ENCODE measurements at regions not wholly inside any gene's neighbourhood (a gene's known extent, or its start where the extent isn't known, plus 50 kb on each side); places are given as distances from the start of the nearest gene placed in this dataset.

DNA sequence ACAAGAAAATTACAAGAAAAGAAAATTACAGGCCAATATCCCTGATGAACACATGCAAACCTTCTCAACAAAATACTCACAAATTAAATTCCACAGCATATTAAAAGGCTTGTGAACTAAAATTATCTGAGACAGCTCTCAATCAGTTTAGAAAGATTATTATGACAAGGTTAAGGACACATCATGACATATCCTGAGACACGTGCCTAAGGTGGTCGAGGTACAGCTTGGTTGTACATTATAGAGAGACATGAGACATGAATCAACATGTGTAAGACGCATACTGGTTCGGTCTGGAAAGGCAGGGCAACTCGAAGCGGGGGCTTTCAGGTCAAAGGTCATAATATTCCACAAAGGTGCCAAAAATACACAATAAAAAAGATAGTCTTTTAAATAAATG lies 598.3 kb upstream of the REG3G start:
- no peak for DNase-seq (ENCODE audit: low spot score)
- H3K36me3 ChIP-seq (ENCODE audit: low read depth), result no peaks in the 10 kb centered on the region
- no peaks in the 10 kb centered on the region for H3K4me1 ChIP-seq (ENCODE audit: insufficient read depth, poor library complexity, severe bottlenecking)
- TF ChIP-seq, protein P1, sequence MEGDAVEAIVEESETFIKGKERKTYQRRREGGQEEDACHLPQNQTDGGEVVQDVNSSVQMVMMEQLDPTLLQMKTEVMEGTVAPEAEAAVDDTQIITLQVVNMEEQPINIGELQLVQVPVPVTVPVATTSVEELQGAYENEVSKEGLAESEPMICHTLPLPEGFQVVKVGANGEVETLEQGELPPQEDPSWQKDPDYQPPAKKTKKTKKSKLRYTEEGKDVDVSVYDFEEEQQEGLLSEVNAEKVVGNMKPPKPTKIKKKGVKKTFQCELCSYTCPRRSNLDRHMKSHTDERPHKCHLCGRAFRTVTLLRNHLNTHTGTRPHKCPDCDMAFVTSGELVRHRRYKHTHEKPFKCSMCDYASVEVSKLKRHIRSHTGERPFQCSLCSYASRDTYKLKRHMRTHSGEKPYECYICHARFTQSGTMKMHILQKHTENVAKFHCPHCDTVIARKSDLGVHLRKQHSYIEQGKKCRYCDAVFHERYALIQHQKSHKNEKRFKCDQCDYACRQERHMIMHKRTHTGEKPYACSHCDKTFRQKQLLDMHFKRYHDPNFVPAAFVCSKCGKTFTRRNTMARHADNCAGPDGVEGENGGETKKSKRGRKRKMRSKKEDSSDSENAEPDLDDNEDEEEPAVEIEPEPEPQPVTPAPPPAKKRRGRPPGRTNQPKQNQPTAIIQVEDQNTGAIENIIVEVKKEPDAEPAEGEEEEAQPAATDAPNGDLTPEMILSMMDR (IDR thresholded peaks at IDR 0.05; ENCODE audit: poor library complexity, severe bottlenecking), result no peak
- H3K9me3 ChIP-seq (ENCODE audit: severe bottlenecking), result no peaks in the 10 kb centered on the region
- no peak overlapping the region for H3K27ac ChIP-seq (ENCODE audit: poor library complexity, severe bottlenecking)
- no peak overlapping the region for H3K4me3 ChIP-seq (ENCODE audit: severe bottlenecking)
- H3K27me3 ChIP-seq (ENCODE audit: insufficient read depth, poor library complexity, severe bottlenecking), result no peaks in the 10 kb centered on the region
- ATAC-seq (ENCODE audit: low read depth), result no peak

DNA sequence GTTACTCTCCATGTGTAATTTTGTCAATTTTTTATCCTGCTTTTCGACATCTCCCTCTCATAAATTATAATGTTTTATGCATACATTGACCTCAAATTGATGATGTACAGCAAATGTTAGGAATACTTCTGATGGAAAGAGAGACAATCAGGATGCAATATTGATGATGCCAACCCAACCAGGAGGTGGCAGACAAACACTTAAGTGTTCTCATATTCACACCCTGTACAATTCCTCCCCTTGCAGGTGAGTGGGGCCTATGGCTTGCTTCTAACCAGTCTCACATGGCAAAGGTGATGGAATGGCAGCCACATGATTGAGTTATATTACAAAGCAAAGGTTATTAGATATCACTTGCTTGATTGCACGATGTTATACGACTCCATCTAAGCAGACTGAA lies 594.3 kb upstream of the REG3G start:
- no peak overlapping the region for H3K27ac ChIP-seq (ENCODE audit: poor library complexity, severe bottlenecking)
- no peaks in the 10 kb centered on the region for H3K27me3 ChIP-seq (ENCODE audit: insufficient read depth, poor library complexity, severe bottlenecking)
- ATAC-seq (ENCODE audit: low read depth) (peak; percentile 25; the same call in 1 of the 3 replicates), DNase-seq (ENCODE audit: low spot score) (no peak)
- TF ChIP-seq, protein P1 (IDR thresholded peaks at IDR 0.05; ENCODE audit: poor library complexity, severe bottlenecking), result no peak
- H3K9me3 ChIP-seq (ENCODE audit: severe bottlenecking), result no peaks in the 10 kb centered on the region
- H3K4me1 ChIP-seq (ENCODE audit: insufficient read depth, poor library complexity, severe bottlenecking), result no peaks in the 10 kb centered on the region
- H3K36me3 ChIP-seq (ENCODE audit: low read depth), result no peaks in the 10 kb centered on the region
- H3K4me3 ChIP-seq (ENCODE audit: severe bottlenecking), result no peak overlapping the region

DNA sequence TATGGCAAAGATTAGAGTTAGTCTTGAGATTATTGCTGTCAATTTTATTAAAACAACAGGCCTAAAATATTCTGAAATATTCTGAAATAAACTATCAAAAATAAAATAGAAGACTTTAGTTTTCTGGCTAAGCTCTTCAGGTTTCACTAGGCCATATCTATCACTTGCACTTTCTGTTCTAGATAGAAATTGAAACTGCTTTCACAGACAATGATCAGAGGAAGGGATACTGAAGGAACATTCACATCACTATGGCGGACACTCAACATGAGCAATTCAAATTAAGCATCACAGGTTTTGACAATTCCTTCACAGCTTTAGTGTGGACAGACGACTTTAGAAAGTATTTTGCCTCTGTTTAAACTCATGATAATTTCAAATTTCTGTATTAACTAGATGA lies 586.4 kb upstream of the REG3G start:
- ATAC-seq (ENCODE audit: low read depth) (no peak), DNase-seq (ENCODE audit: low spot score) (no peak)
- H3K36me3 ChIP-seq (ENCODE audit: low read depth), result no peaks in the 10 kb centered on the region
- no peaks in the 10 kb centered on the region for H3K27me3 ChIP-seq (ENCODE audit: insufficient read depth, poor library complexity, severe bottlenecking)
- H3K4me1 ChIP-seq (ENCODE audit: insufficient read depth, poor library complexity, severe bottlenecking), result no peaks in the 10 kb centered on the region
- H3K27ac ChIP-seq (ENCODE audit: poor library complexity, severe bottlenecking), result no peak overlapping the region
- TF ChIP-seq, protein P1 (IDR thresholded peaks at IDR 0.05; ENCODE audit: poor library complexity, severe bottlenecking), result no peak
- no peaks in the 10 kb centered on the region for H3K9me3 ChIP-seq (ENCODE audit: severe bottlenecking)
- no peak overlapping the region for H3K4me3 ChIP-seq (ENCODE audit: severe bottlenecking)

DNA sequence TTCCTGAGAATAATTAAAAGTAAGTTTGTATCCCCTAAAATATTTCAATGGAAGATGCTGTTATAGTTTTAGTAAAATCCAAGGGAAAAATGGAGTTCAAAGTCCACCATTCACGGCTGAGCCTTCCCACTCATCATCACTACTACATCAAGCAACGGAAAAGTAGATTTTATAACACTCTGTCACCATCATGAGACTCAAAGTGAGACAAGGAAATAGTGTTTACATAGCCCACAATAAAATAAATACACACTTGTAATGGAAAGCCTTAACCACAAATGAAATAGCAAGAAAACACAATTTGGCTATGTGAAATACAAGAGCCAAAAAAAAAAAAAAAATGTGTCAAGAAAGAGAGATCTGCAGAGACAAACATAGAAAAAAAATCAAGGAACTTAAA lies 569.9 kb upstream of the REG3G start:
- Histone ChIP-seq H3K9me3 (ENCODE audit: severe bottlenecking) (no peaks in the 10 kb centered on the region), H3K4me1 (ENCODE audit: insufficient read depth, poor library complexity, severe bottlenecking) (no peaks in the 10 kb centered on the region), H3K27me3 (ENCODE audit: insufficient read depth, poor library complexity, severe bottlenecking) (no peaks in the 10 kb centered on the region), H3K36me3 (ENCODE audit: low read depth) (no peaks in the 10 kb centered on the region), H3K4me3 (ENCODE audit: severe bottlenecking) (no peak overlapping the region), H3K27ac (ENCODE audit: poor library complexity, severe bottlenecking) (no peak overlapping the region)
- DNase-seq (ENCODE audit: low spot score), result no peak
- TF ChIP-seq, protein P1 (IDR thresholded peaks at IDR 0.05; ENCODE audit: poor library complexity, severe bottlenecking), result no peak
- ATAC-seq (ENCODE audit: low read depth), result no peak

DNA sequence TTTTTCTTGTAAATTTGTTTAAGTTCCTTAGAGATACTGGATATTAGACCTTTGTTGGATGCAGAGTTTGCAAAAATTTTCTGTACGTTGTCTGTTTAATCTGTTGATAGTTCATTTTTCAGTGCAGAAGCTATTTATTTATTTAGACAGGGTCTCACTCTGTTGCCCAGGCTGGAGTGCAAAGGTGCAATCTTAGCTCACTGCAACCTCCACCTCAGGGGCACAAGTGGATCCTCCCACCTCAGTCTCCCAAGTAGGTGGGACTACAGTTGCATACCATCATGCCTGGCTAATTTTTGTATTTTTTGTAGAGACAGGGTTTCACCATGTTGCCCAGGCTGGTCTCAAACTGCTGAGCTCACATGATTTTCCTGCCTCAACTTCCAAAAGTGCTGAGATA lies 568.2 kb upstream of the REG3G start:
- Histone ChIP-seq H3K4me3 (ENCODE audit: severe bottlenecking) (no peak overlapping the region), H3K4me1 (ENCODE audit: insufficient read depth, poor library complexity, severe bottlenecking) (no peaks in the 10 kb centered on the region), H3K27ac (ENCODE audit: poor library complexity, severe bottlenecking) (no peak overlapping the region), H3K27me3 (ENCODE audit: insufficient read depth, poor library complexity, severe bottlenecking) (no peaks in the 10 kb centered on the region), H3K9me3 (ENCODE audit: severe bottlenecking) (no peaks in the 10 kb centered on the region), H3K36me3 (ENCODE audit: low read depth) (no peaks in the 10 kb centered on the region)
- no peak for DNase-seq (ENCODE audit: low spot score)
- no peak for ATAC-seq (ENCODE audit: low read depth)
- TF ChIP-seq, protein P1 (IDR thresholded peaks at IDR 0.05; ENCODE audit: poor library complexity, severe bottlenecking), result no peak
